HepG2 (cell line): ENCODE measurements at regions not wholly inside any gene's neighbourhood (a gene's known extent, or its start where the extent isn't known, plus 50 kb on each side); places are given as distances from the start of the nearest gene placed in this dataset.
A peak's percentile ranks its signal among the peaks of the same experiment; 100 is the strongest.

Source experiments
- ATAC-seq: fragments of 200-7000 bp; cut with Tn5 transposase; 3 replicates; pipeline ENCODE4 v1.9.1; 2020; ENCODE audit warnings: mild to moderate bottlenecking, moderate library complexity
- BruUV-seq: library from RNA; stranded (reverse); fragments of 400-500 nt; replicated peaks from 2 replicates; lab custom pipeline; 2021; lab: Mats Ljungman, UMichigan
- CTCF ChIA-PET: fragments of 300-600 bp; formaldehyde crosslinking; extraction: SDS; loops from one replicate; lab custom pipeline; 2021; ENCODE audit warnings: low total read pairs, inconsistent platforms, low intra/inter-chr PET ratio; lab: Yijun Ruan, JAX
- POLR2A ChIA-PET: fragments of 350-600 bp; sonication (Branson Sonifier 250); formaldehyde crosslinking; loops from one replicate; lab custom pipeline; 2020; ENCODE audit warnings: antibody characterized with exemption, inconsistent platforms; lab: Yijun Ruan, JAX
- DNase-seq: peaks from one replicate; pipeline ENCODE4 v3.0.0-alpha.2; 2015; ENCODE audit warnings: low spot score
- FAIRE-seq: peaks from 3 replicates; lab custom pipeline; 2011; peaks lifted over from hg19 to GRCh38; lab: Jason Lieb, UNC
- H2AFZ ChIP-seq: one replicate; pipeline ENCODE4 v1.6.1; 2011; ENCODE audit warnings: low read length, inconsistent platforms
- H3K27ac ChIP-seq: fragments of 300-600 bp; 3 replicates; pipeline ENCODE4 v1.8.0; 2011; ENCODE audit warnings: mixed run types, mild to moderate bottlenecking, mixed read lengths, low read length, inconsistent platforms; ENCODE audit not compliant: insufficient read depth; ENCODE audit errors: extremely low read length
- H3K27me3 ChIP-seq, 2 experiments: fragments of 200-600 bp in 1 of 2; 2 replicates in 1 of 2; 3 replicates in 1 of 2; pipeline versions ENCODE4 v1.6.0 to v1.8.0; 2011; ENCODE audit warnings: low read length in 2 of 2, mild to moderate bottlenecking in 2 of 2, moderate library complexity in 2 of 2, inconsistent platforms in 1 of 2; ENCODE audit not compliant: insufficient read depth in 2 of 2, control insufficient read depth in 1 of 2
- H3K36me3 ChIP-seq, 2 experiments: fragments of 200-600 bp in 1 of 2; replicated peaks in 1 of 2; 2 replicates in 1 of 2; 3 replicates in 1 of 2; pipeline versions ENCODE4 v1.5.1 to v1.8.0; 2011; ENCODE audit warnings: low read length in 2 of 2, inconsistent platforms in 1 of 2; ENCODE audit not compliant: insufficient read depth in 2 of 2, control insufficient read depth in 1 of 2
- H3K4me1 ChIP-seq: 2 replicates; pipeline ENCODE4 v1.5.1; 2012; ENCODE audit warnings: low read length, inconsistent platforms; ENCODE audit not compliant: insufficient read depth
- H3K4me2 ChIP-seq: 2 replicates; pipeline ENCODE4 v1.6.0; 2011; ENCODE audit warnings: low read depth, low read length, inconsistent platforms
- H3K4me3 ChIP-seq, 3 experiments: fragments of 200-600 bp in 1 of 3; sonication (generic), shearing (Covaris generic) in 1 of 3; replicated peaks in 1 of 3; 2 replicates each; pipeline ENCODE4 v1.5.1; 2011 to 2016; ENCODE audit warnings: low read length in 3 of 3, inconsistent platforms in 2 of 3, low read depth in 2 of 3, mild to moderate bottlenecking in 2 of 3, control low read depth in 1 of 3, mixed read lengths in 1 of 3; ENCODE audit not compliant: insufficient read depth in 1 of 3
- H3K79me2 ChIP-seq: one replicate; pipeline ENCODE4 v1.6.1; 2011; ENCODE audit warnings: low read length, inconsistent platforms; ENCODE audit not compliant: insufficient read depth
- H3K9ac ChIP-seq: 2 replicates; pipeline ENCODE4 v1.6.0; 2011; ENCODE audit warnings: mild to moderate bottlenecking, low read depth, low read length, inconsistent platforms; ENCODE audit not compliant: insufficient read depth
- H3K9me3 ChIP-seq: 2 replicates; pipeline ENCODE4 v1.5.1; 2012; ENCODE audit warnings: mild to moderate bottlenecking, low read length
- H4K20me1 ChIP-seq: 2 replicates; pipeline ENCODE4 v1.6.0; 2011; ENCODE audit warnings: inconsistent platforms, mild to moderate bottlenecking, low read length, moderate library complexity; ENCODE audit not compliant: insufficient read depth
- ARNTL ChIP-seq: sonication (generic); formaldehyde crosslinking; IDR thresholded peaks from 2 replicates; pipeline ENCODE4 v1.4.0; 2020; ENCODE audit warnings: mild to moderate bottlenecking, missing genetic modification reagents
- BRD4 ChIP-seq: sonication (generic); formaldehyde crosslinking; IDR thresholded peaks from 2 replicates; pipeline ENCODE4 v1.4.0; 2020; ENCODE audit warnings: missing genetic modification reagents
- CREBL2 ChIP-seq: sonication (generic); formaldehyde crosslinking; IDR thresholded peaks from 2 replicates; pipeline ENCODE4 v1.8.1; 2023; ENCODE audit warnings: missing genetic modification reagents, mild to moderate bottlenecking, borderline replicate concordance
- HHEX ChIP-seq: IDR thresholded peaks from 2 replicates; pipeline ENCODE4 v1.6.1; 2016; ENCODE audit warnings: control low read depth
- HNRNPL ChIP-seq: fragments of 200-400 bp; formaldehyde crosslinking; IDR thresholded peaks from 2 replicates; pipeline ENCODE4 v1.6.1; 2017; ENCODE audit warnings: mild to moderate bottlenecking, low read depth, low read length
- MAFF ChIP-seq: IDR thresholded peaks from 2 replicates; pipeline ENCODE4 v1.6.1; 2011; ENCODE audit warnings: low read depth, low read length, improper control_type of control experiment
- MAFK ChIP-seq, 2 experiments: IDR thresholded peaks in 1 of 2; conservative IDR thresholded peaks in 1 of 2; 2 replicates each; pipeline ENCODE4 v1.6.1; 2011; ENCODE audit warnings: improper control_type of control experiment in 2 of 2, low read length in 2 of 2
- MED13 ChIP-seq: sonication (generic); formaldehyde crosslinking; IDR thresholded peaks from 2 replicates; pipeline ENCODE4 v1.5.0; 2020; ENCODE audit warnings: missing genetic modification reagents
- MEIS1 ChIP-seq: sonication (generic); formaldehyde crosslinking; IDR thresholded peaks from 2 replicates; pipeline ENCODE4 v1.9.0; 2021; ENCODE audit warnings: mild to moderate bottlenecking, missing genetic modification reagents, moderate library complexity, borderline replicate concordance
- PCBP1 ChIP-seq: fragments of 200-400 bp; formaldehyde crosslinking; IDR thresholded peaks from 2 replicates; pipeline ENCODE4 v1.6.1; 2017; ENCODE audit warnings: mild to moderate bottlenecking, low read depth, low read length, borderline replicate concordance
- PHF5A ChIP-seq: IDR thresholded peaks from one replicate; pipeline ENCODE4 v1.6.1; 2018; ENCODE audit warnings: low read depth, missing genetic modification reagents; ENCODE audit not compliant: unreplicated experiment
- SMAD3 ChIP-seq: sonication (generic); formaldehyde crosslinking; IDR thresholded peaks from 2 replicates; pipeline ENCODE4 v1.4.0; 2020; ENCODE audit warnings: missing genetic modification reagents
- THRA ChIP-seq: sonication (generic); formaldehyde crosslinking; IDR thresholded peaks from 2 replicates; pipeline ENCODE4 v1.4.0; 2020; ENCODE audit warnings: missing genetic modification reagents, borderline replicate concordance
- ZNF484 ChIP-seq: sonication (generic); formaldehyde crosslinking; IDR thresholded peaks from 2 replicates; pipeline ENCODE4 v1.5.1; 2020; ENCODE audit warnings: mild to moderate bottlenecking, low read depth, missing genetic modification reagents, borderline replicate concordance
- WGBS: methylation state at CpG from one replicate; pipeline ENCODE4 v1.1.6; 2017; ENCODE audit warnings: low lambda C conversion rate; 5-methylcytosine and 5-hydroxymethylcytosine counted together
- in situ Hi-C: cut with HindIII; loops from 2 replicates; pipeline ENCODE4 v1.10.0; 2017; ENCODE audit warnings: low pct_unique_long_range_greater_than_20kb; ENCODE audit not compliant: extremely low pct_ligation_motif_present
- intact Hi-C: fragments of 100-400 bp; cut with micrococcal nuclease; formaldehyde crosslinking; loops from one replicate; pipeline ENCODE4 v1.10.0; 2022; ENCODE audit not compliant: unreplicated experiment
- TF ChIP-seq, protein P1 (sequence below): sonication (generic); formaldehyde crosslinking; IDR thresholded peaks from 2 replicates; pipeline ENCODE4 v1.4.0; 2020; ENCODE audit warnings: missing genetic modification reagents

- no peak for ATAC-seq
- H3K36me3 ChIP-seq = no peaks in the 10 kb centered on the region
- intact Hi-C loops (no loop called here), in situ Hi-C loops (no loop called here)
- no peak for DNase-seq
- ChIA-PET POLR2A (no interaction called here), CTCF (no interaction called here)
- H4K20me1 ChIP-seq = no peaks in the 10 kb centered on the region
- H3K9me3 ChIP-seq = peaks cover 73% of the 10 kb centered on the region
- 31% methylated on average over 1 of the region's 1 CpG for WGBS
- no peak for FAIRE-seq
- H3K27me3 ChIP-seq = no peaks in the 10 kb centered on the region
- no peaks in the 10 kb centered on the region for H3K79me2 ChIP-seq
- no peaks in the 10 kb centered on the region for H3K4me1 ChIP-seq
- no TSS peak for BruUV-seq
- H3K4me3 ChIP-seq = no peak overlapping the region
- no peak overlapping the region for H3K4me2 ChIP-seq
- no peak overlapping the region for H3K9ac ChIP-seq
- H2AFZ ChIP-seq = no peak overlapping the region
- H3K27ac ChIP-seq = no peak overlapping the region
- TF ChIP-seq MAFK (conservative IDR thresholded peaks at IDR 0.05 in 1 of 2, IDR thresholded peaks at IDR 0.05 in 1 of 2; ENCODE audit: low read length in 2 of 2) (peak; percentile 48 to 86), MAFF (peak; percentile 68), PHF5A (CRISPR knock-in tag) (no peak)
These were observed 713.0 kb downstream of the MRPL39 start for GRCh38 chr21:24894324-24894723.

DNA sequence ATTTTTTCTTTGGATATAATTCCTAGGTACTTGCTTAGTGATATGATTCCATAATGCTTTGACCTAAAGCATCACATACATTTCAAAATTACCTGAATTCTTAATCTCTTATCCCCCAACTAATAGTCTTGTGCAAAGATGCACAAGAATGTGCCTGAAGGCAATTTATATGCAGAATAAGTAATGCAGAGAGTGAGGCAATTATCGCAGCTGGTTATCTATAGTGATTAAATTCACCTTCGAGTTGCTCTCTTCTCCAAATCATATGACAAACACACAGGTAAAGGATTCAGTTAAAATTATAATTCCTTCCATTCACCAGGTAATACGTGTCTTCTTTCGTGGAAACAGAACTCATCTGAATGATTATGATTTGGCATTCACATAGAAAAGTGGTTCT lies 717.3 kb downstream of the MRPL39 start:
- WGBS = 9% methylated on average over 4 of the region's 4 CpGs
- H3K4me3 ChIP-seq = no peak overlapping the region
- in situ Hi-C loops (no loop called here), intact Hi-C loops (no loop called here)
- no peaks in the 10 kb centered on the region for H3K79me2 ChIP-seq
- no peaks in the 10 kb centered on the region for H3K4me1 ChIP-seq
- ChIA-PET POLR2A (no interaction called here), CTCF (no interaction called here)
- FAIRE-seq (no peak), DNase-seq (no peak), ATAC-seq (no peak)
- H3K9me3 ChIP-seq = peaks cover 66% of the 10 kb centered on the region
- H2AFZ ChIP-seq = no peak overlapping the region
- no peak overlapping the region for H3K9ac ChIP-seq
- no peaks in the 10 kb centered on the region for H3K27me3 ChIP-seq
- H4K20me1 ChIP-seq = no peaks in the 10 kb centered on the region
- no peak overlapping the region for H3K27ac ChIP-seq
- no peaks in the 10 kb centered on the region for H3K36me3 ChIP-seq
- no TSS peak for BruUV-seq
- H3K4me2 ChIP-seq = no peak overlapping the region
- TF ChIP-seq SMAD3 (CRISPR knock-in tag) (no peak), PCBP1 (no peak), ZNF484 (no peak), HHEX (CRISPR knock-in tag) (no peak), HNRNPL (no peak), MED13 (CRISPR knock-in tag) (no peak), ARNTL (CRISPR knock-in tag) (no peak), BRD4 (CRISPR knock-in tag) (no peak), MEIS1 (no peak), THRA (CRISPR knock-in tag) (no peak), CREBL2 (CRISPR knock-in tag) (no peak)
- TF ChIP-seq, protein P1, sequence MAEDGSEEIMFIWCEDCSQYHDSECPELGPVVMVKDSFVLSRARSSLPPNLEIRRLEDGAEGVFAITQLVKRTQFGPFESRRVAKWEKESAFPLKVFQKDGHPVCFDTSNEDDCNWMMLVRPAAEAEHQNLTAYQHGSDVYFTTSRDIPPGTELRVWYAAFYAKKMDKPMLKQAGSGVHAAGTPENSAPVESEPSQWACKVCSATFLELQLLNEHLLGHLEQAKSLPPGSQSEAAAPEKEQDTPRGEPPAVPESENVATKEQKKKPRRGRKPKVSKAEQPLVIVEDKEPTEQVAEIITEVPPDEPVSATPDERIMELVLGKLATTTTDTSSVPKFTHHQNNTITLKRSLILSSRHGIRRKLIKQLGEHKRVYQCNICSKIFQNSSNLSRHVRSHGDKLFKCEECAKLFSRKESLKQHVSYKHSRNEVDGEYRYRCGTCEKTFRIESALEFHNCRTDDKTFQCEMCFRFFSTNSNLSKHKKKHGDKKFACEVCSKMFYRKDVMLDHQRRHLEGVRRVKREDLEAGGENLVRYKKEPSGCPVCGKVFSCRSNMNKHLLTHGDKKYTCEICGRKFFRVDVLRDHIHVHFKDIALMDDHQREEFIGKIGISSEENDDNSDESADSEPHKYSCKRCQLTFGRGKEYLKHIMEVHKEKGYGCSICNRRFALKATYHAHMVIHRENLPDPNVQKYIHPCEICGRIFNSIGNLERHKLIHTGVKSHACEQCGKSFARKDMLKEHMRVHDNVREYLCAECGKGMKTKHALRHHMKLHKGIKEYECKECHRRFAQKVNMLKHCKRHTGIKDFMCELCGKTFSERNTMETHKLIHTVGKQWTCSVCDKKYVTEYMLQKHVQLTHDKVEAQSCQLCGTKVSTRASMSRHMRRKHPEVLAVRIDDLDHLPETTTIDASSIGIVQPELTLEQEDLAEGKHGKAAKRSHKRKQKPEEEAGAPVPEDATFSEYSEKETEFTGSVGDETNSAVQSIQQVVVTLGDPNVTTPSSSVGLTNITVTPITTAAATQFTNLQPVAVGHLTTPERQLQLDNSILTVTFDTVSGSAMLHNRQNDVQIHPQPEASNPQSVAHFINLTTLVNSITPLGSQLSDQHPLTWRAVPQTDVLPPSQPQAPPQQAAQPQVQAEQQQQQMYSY (CRISPR knock-in tag) = no peak
